Dedifferentiated amniotic fluid mesenchymal stem cell (primary cell): ENCODE measurements at regions not wholly inside any gene's neighbourhood (a gene's known extent, or its start where the extent isn't known, plus 50 kb on each side); places are given as distances from the start of the nearest gene placed in this dataset.
A peak's percentile ranks its signal among the peaks of the same experiment; 100 is the strongest.
"Not testable (repeated sequence)": the region's sequence is repeated elsewhere in the genome, so short reads cannot be mapped to it uniquely, and the experiment has no call there.

Experiments
- DNase-seq: peaks from one replicate; pipeline ENCODE4 v3.0.0-alpha.2; 2016; ENCODE audit errors: extremely low spot score

GRCh38 chr10:108601851-108602250 lies 1321.5 kb downstream of the XPNPEP1 start:
- no peak for DNase-seq

- not testable (repeated sequence) for DNase-seq
These were observed 1322.8 kb downstream of the XPNPEP1 start for GRCh38 chr10:108600511-108600910.

GRCh38 chr10:108599317-108599716 lies 1324.0 kb downstream of the XPNPEP1 start:
- DNase-seq, result not testable (repeated sequence)

- no peak for DNase-seq
These were observed 1324.5 kb downstream of the XPNPEP1 start for GRCh38 chr10:108598831-108599230.

GRCh38 chr10:108598320-108598695 lies 1325.0 kb downstream of the XPNPEP1 start:
- DNase-seq, result no peak

- no peak for DNase-seq
These were observed 1325.5 kb downstream of the XPNPEP1 start for GRCh38 chr10:108597657-108598319.

- DNase-seq, result peak; percentile 20
These were observed 1326.3 kb downstream of the XPNPEP1 start for GRCh38 chr10:108597031-108597430.

- no peak for DNase-seq
These were observed 1330.4 kb downstream of the XPNPEP1 start for GRCh38 chr10:108592956-108593355.

- DNase-seq, result no peak
These were observed 1331.9 kb downstream of the XPNPEP1 start for GRCh38 chr10:108591417-108591816.

GRCh38 chr10:108586424-108586823 lies 1336.9 kb downstream of the XPNPEP1 start:
- DNase-seq, result no peak

GRCh38 chr10:108583877-108584276 lies 1339.4 kb downstream of the XPNPEP1 start:
- DNase-seq, result no peak

- no peak for DNase-seq
These were observed 1340.4 kb downstream of the XPNPEP1 start for GRCh38 chr10:108582888-108583287.

GRCh38 chr10:108582387-108582786 lies 1340.9 kb downstream of the XPNPEP1 start:
- no peak for DNase-seq

- DNase-seq, result no peak
These were observed 1345.1 kb downstream of the XPNPEP1 start for GRCh38 chr10:108578258-108578657.

- DNase-seq, result no peak
These were observed 1349.1 kb downstream of the XPNPEP1 start for GRCh38 chr10:108574233-108574632.

GRCh38 chr10:108568824-108569223 lies 1354.5 kb downstream of the XPNPEP1 start:
- DNase-seq, result no peak

GRCh38 chr10:108567899-108568752 lies 1355.2 kb downstream of the XPNPEP1 start:
- DNase-seq, result no peak

GRCh38 chr10:108566316-108567107 lies 1356.8 kb downstream of the XPNPEP1 start:
- DNase-seq, result no peak

GRCh38 chr10:108562105-108562504 lies 1361.2 kb downstream of the XPNPEP1 start:
- DNase-seq, result no peak

GRCh38 chr10:108561649-108562048 lies 1361.7 kb downstream of the XPNPEP1 start:
- no peak for DNase-seq

GRCh38 chr10:108560488-108560887 lies 1362.8 kb downstream of the XPNPEP1 start:
- no peak for DNase-seq

GRCh38 chr10:108556186-108556585 lies 1367.1 kb downstream of the XPNPEP1 start:
- DNase-seq, result no peak
